ENCODE measurements at regions not wholly inside any gene's neighbourhood (a gene's known extent, or its start where the extent isn't known, plus 50 kb on each side); places are given as distances from the start of the nearest gene placed in this dataset.

GRCh38 chr12:131589221-131589897 lies 121.5 kb upstream of the SFSWAP start:
- ATAC-seq (no peak), DNase-seq (no peak)
- Histone ChIP-seq H3K36me3 (no peaks in the 10 kb centered on the region), H3K4me3 (no peak overlapping the region), H3K27me3 (peaks cover 0 to 22% (median 2%) of the 10 kb centered on the region in 9 donors), H3K27ac (no peak overlapping the region), H3K9me3 (no peaks in the 10 kb centered on the region), H3K4me1 (peaks cover 0 to 26% (median 0%) of the 10 kb centered on the region in 12 donors)
- no peak for TF ChIP-seq CTCF (IDR thresholded peaks at IDR 0.05)
- TF ChIP-seq POLR2A (IDR thresholded peaks at IDR 0.05), result no peak
- WGBS, 4 donors, result 56 to 59% (median 57%) methylated on average over 11 of the region's 11 CpGs
- intact Hi-C loops (cut with DNase I), result no loop called here

- ATAC-seq (no peak), DNase-seq (no peak)
- H3K9me3 ChIP-seq, result no peaks in the 10 kb centered on the region
- H3K4me3 ChIP-seq, result no peak overlapping the region
- peaks cover 0 to 26% (median 0%) of the 10 kb centered on the region in 12 donors for H3K4me1 ChIP-seq
- no peaks in the 10 kb centered on the region for H3K36me3 ChIP-seq
- no peak for TF ChIP-seq POLR2A (IDR thresholded peaks at IDR 0.05)
- no peak for TF ChIP-seq CTCF (IDR thresholded peaks at IDR 0.05)
- no peak overlapping the region for H3K27ac ChIP-seq
- H3K27me3 ChIP-seq, result peaks cover 0 to 18% (median 0%) of the 10 kb centered on the region in 9 donors
- intact Hi-C loops (cut with DNase I), result no loop called here
Observed at GRCh38 chr12:131589966-131590365, 120.9 kb upstream of the SFSWAP start.

DNA sequence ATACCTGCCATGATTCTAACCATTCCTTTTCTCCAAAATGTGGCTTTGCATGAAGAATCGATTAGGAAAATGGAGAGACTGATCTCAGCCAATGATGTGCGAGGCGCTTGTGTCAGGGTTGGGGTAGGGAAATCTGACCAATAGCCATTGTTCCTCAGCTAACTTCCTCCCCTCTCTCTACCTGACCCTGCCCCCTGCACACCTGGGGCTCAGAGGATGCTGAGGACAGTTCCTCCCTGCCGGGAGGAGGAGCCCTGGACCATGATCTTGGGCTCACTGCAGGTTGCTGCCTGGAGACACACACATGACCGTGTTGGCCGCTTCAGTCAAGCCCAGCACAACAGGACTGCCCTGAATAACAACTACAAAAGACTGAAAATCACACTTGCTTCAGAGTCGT lies 119.8 kb upstream of the SFSWAP start:
- ATAC-seq (no peak), DNase-seq (no peak)
- Histone ChIP-seq H3K4me3 (no peak overlapping the region), H3K9me3 (no peaks in the 10 kb centered on the region), H3K27ac (no peak overlapping the region), H3K27me3 (peaks cover 0 to 11% (median 0%) of the 10 kb centered on the region in 9 donors), H3K36me3 (no peaks in the 10 kb centered on the region), H3K4me1 (peaks cover 0 to 26% (median 0%) of the 10 kb centered on the region in 12 donors)
- 80 to 89% (median 85%) methylated on average over 7 of the region's 7 CpGs for WGBS, 4 donors
- TF ChIP-seq POLR2A (IDR thresholded peaks at IDR 0.05) (no peak), CTCF (IDR thresholded peaks at IDR 0.05) (no peak)
- intact Hi-C loops (cut with DNase I), result no loop called here

DNA sequence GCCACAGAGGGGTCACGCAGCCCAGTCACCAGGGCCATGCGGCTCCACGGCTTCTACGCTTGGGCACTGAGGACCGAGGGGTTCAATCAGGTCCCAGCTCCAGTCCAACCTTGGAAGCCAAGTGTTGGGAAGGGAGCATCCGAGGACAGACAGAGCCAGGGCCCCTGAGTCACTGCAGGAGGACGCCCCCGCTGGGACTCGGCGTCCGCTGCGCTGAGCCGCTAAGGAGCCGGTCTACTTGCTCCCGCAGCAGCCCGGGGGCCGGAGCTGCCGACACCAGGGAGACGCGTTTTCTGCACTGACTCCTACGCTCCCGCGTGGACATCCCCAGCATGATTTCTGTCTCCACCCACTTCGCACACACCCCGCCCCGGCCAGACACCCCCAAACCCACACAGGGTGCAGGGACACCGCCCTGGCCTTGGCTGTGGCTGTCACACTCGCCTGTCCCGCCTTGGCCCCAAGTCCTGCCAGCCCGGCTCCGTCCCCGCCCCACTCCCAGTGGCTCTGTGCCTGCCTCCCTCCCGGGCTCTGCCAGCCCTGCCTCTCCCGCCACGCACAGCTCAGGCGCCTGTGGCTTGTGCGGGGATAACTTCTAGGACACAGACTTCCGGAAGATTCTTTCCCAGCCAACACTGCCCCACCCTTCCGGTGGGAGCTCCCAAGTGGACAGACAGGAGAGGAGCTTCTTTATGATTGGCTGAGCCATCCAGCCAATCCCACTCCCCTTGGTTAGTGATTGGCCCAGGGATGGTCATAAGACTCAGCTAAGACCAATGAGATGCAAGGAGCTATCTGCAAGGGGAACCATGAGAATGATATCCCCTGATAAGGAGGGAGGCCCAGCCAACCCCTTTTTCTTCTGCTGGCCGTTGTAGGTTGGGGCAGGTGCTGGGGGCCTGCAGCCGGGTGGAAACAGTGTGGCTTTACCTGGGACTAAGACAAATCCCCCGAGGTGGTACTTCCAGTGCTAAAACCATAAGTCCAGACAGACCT lies 118.9 kb upstream of the SFSWAP start:
- intact Hi-C loops (cut with DNase I), result no loop called here
- ATAC-seq (no peak), DNase-seq (no peak)
- no peak overlapping the region for H3K27ac ChIP-seq
- H3K4me3 ChIP-seq, result no peak overlapping the region
- H3K9me3 ChIP-seq, result no peaks in the 10 kb centered on the region
- TF ChIP-seq POLR2A (IDR thresholded peaks at IDR 0.05) (no peak), CTCF (IDR thresholded peaks at IDR 0.05) (no peak)
- H3K27me3 ChIP-seq, result peaks cover 0 to 3% (median 0%) of the 10 kb centered on the region in 9 donors
- peaks cover 0 to 26% (median 0%) of the 10 kb centered on the region in 12 donors for H3K4me1 ChIP-seq
- H3K36me3 ChIP-seq, result no peaks in the 10 kb centered on the region
- 89 to 94% (median 90%) methylated on average over 28 to 42 of the region's 42 CpGs for WGBS, 4 donors
